NCI-H748 (cell line): ENCODE measurements at regions not wholly inside any gene's neighbourhood (a gene's known extent, or its start where the extent isn't known, plus 50 kb on each side); places are given as distances from the start of the nearest gene placed in this dataset.
"Not testable (repeated sequence)": the region's sequence is repeated elsewhere in the genome, so short reads cannot be mapped to it uniquely, and the experiment has no call there.

Experiments
- DNase-seq: peaks from one replicate; lab custom pipeline; 2025; ENCODE audit not compliant: unreplicated experiment; lab: John Stamatoyannopoulos, UW

GRCh38 chr1:121443001-121443540 lies 258.3 kb downstream of the SRGAP2C start:
- DNase-seq: no peak

- DNase-seq: no peak
Observed at GRCh38 chr1:121444096-121444495, 259.3 kb downstream of the SRGAP2C start.

- no peak for DNase-seq
Observed at GRCh38 chr1:121445679-121446078, 260.9 kb downstream of the SRGAP2C start.

- peak; percentile 29 for DNase-seq
Observed at GRCh38 chr1:121447280-121447923, 262.6 kb downstream of the SRGAP2C start.

- DNase-seq: not testable (repeated sequence)
Observed at GRCh38 chr1:121448064-121448463, 263.3 kb downstream of the SRGAP2C start.

- no peak for DNase-seq
Observed at GRCh38 chr1:121448851-121449250, 264.1 kb downstream of the SRGAP2C start.

- DNase-seq: no peak
Observed at GRCh38 chr1:121452484-121452883, 267.7 kb downstream of the SRGAP2C start.

- no peak for DNase-seq
Observed at GRCh38 chr1:121458291-121459048, 273.7 kb downstream of the SRGAP2C start.

GRCh38 chr1:121459235-121459634 lies 274.5 kb downstream of the SRGAP2C start:
- DNase-seq: no peak

GRCh38 chr1:121469395-121469794 lies 284.6 kb downstream of the SRGAP2C start:
- not testable (repeated sequence) for DNase-seq

- not testable (repeated sequence) for DNase-seq
Observed at GRCh38 chr1:121470401-121470800, 285.6 kb downstream of the SRGAP2C start.

- no peak for DNase-seq
Observed at GRCh38 chr1:121471523-121471922, 286.7 kb downstream of the SRGAP2C start.

- DNase-seq: no peak
Observed at GRCh38 chr1:121472017-121472416, 287.2 kb downstream of the SRGAP2C start.

GRCh38 chr1:121483234-121483633 lies 298.5 kb downstream of the SRGAP2C start:
- no peak for DNase-seq

GRCh38 chr1:121483961-121484424 lies 299.2 kb downstream of the SRGAP2C start:
- peak; percentile 47 for DNase-seq

GRCh38 chr1:121494796-121495195 lies 310.0 kb downstream of the SRGAP2C start:
- not testable (repeated sequence) for DNase-seq

- not testable (repeated sequence) for DNase-seq
Observed at GRCh38 chr1:121511455-121511854, 326.7 kb downstream of the SRGAP2C start.

GRCh38 chr1:121511876-121512275 lies 327.1 kb downstream of the SRGAP2C start:
- DNase-seq: not testable (repeated sequence)

- DNase-seq: no peak
Observed at GRCh38 chr1:121515235-121515634, 330.5 kb downstream of the SRGAP2C start.

- DNase-seq: no peak
Observed at GRCh38 chr1:121516234-121516967, 331.6 kb downstream of the SRGAP2C start.

- DNase-seq: peak; percentile 19
Observed at GRCh38 chr1:121517586-121518230, 332.9 kb downstream of the SRGAP2C start.
